ENCODE measurements at regions not wholly inside any gene's neighbourhood (a gene's known extent, or its start where the extent isn't known, plus 50 kb on each side); places are given as distances from the start of the nearest gene placed in this dataset.

DNA sequence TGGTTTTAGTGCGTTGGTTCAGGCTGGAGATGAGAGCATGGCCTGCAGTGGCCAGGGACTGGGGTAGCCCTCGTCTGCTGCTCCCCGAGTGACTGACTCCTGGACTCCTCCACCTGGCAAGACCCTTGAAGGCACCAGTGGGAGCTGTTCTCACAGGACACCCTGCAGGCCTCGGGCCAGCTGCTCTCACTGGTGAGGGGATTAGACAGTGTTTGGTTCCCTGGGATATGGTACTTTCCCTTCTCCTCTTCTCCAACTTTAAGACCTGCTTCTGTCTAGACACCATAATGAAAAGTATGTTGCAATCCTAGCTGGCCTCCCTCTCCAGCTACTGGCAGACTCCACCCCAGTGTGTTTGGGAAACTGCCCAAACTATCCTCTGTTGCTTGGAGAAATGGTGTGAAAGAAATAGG is 168.8 kb upstream of the CADM1 start:
- no peaks in the 10 kb centered on the region for H3K9me3 ChIP-seq (ENCODE audit: control insufficient read depth, insufficient read depth, low read length)
- H3K27ac ChIP-seq (ENCODE audit: low read depth, low read length): no peak overlapping the region
- no peak overlapping the region for H3K4me3 ChIP-seq (ENCODE audit: low read depth, low read length)
- peaks cover 52% of the 10 kb centered on the region for H3K4me1 ChIP-seq (ENCODE audit: control insufficient read depth, insufficient read depth, low read length)
- 75% methylated on average over 3 of the region's 4 CpGs for WGBS (ENCODE audit: insufficient coverage)
- peaks cover 10% of the 10 kb centered on the region for H3K27me3 ChIP-seq (ENCODE audit: control insufficient read depth, insufficient read depth, low read length)
- H3K36me3 ChIP-seq (ENCODE audit: control insufficient read depth, insufficient read depth, low read length): no peaks in the 10 kb centered on the region
- peak in 1 of 6 donors; percentile 71 for DNase-seq (ENCODE audit: low read depth in 4 of 6, low spot score in 6 of 6)

DNA sequence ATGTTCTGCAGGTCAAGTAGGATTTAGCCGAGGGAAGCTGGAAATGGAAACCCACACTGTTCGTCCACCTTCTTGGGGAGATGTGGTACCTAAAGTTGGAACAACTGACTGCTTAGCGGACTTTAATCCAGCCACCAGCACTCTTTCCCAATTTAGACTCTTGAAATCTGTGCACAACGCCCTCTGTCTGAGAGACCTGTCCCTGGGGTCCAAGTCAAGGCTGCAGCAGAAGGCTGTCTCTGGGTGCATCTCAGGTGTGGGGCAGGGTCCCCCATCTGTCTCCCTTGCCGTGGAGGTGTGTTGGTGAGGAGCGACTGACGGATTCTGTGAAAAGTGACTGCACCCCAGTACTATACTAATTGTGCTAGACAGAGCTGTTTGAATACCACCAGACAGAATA is 168.2 kb upstream of the CADM1 start:
- Histone ChIP-seq H3K9me3 (ENCODE audit: control insufficient read depth, insufficient read depth, low read length) (no peaks in the 10 kb centered on the region), H3K27ac (ENCODE audit: low read depth, low read length) (no peak overlapping the region), H3K27me3 (ENCODE audit: control insufficient read depth, insufficient read depth, low read length) (peaks cover 10% of the 10 kb centered on the region), H3K4me1 (ENCODE audit: control insufficient read depth, insufficient read depth, low read length) (peaks cover 48% of the 10 kb centered on the region), H3K36me3 (ENCODE audit: control insufficient read depth, insufficient read depth, low read length) (no peaks in the 10 kb centered on the region), H3K4me3 (ENCODE audit: low read depth, low read length) (no peak overlapping the region)
- 96% methylated on average over 4 of the region's 7 CpGs for WGBS (ENCODE audit: insufficient coverage)
- DNase-seq (ENCODE audit: low read depth in 4 of 6, low spot score in 6 of 6): no peak

DNA sequence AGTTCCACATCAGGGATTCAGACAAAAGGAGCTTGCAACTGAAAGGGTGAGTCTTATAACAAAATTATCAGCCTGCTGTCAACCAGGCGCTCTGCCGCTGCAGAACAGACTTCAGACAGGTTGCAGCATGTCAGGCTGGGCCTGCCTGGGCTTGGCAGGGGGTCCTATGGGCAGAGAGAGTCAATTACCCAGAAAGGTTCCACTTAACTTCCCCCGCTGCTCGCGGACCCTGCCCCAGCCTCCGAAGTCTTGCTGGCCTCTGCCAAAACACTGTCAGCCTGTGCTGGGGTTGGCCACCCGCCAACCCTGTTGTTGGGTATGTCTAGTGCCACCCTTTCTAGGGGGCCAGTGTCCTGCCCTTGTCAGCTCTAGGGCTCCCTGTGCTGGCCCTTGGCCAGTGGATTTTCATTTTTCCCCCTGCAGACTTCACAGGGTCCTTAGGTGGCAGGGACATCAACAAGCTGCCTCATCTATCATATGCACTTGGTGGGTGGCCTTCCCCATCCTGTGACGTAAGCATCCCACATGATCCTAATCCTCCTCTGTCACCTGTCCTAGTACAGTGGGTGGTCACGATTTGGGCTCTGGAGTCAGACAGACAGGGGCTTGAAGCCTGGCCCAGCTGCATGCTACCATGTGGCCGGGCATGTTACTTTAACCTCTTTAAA is 166.5 kb upstream of the CADM1 start:
- no peaks in the 10 kb centered on the region for H3K36me3 ChIP-seq (ENCODE audit: control insufficient read depth, insufficient read depth, low read length)
- peaks cover 44% of the 10 kb centered on the region for H3K4me1 ChIP-seq (ENCODE audit: control insufficient read depth, insufficient read depth, low read length)
- H3K27me3 ChIP-seq (ENCODE audit: control insufficient read depth, insufficient read depth, low read length): peaks cover 8% of the 10 kb centered on the region
- peak in 2 of 6 donors; percentile 52 for DNase-seq (ENCODE audit: low read depth in 4 of 6, low spot score in 6 of 6)
- H3K9me3 ChIP-seq (ENCODE audit: control insufficient read depth, insufficient read depth, low read length): no peaks in the 10 kb centered on the region
- no peak overlapping the region for H3K27ac ChIP-seq (ENCODE audit: low read depth, low read length)
- 29% methylated on average over 8 of the region's 10 CpGs for WGBS (ENCODE audit: insufficient coverage)
- H3K4me3 ChIP-seq (ENCODE audit: low read depth, low read length): no peak overlapping the region

DNA sequence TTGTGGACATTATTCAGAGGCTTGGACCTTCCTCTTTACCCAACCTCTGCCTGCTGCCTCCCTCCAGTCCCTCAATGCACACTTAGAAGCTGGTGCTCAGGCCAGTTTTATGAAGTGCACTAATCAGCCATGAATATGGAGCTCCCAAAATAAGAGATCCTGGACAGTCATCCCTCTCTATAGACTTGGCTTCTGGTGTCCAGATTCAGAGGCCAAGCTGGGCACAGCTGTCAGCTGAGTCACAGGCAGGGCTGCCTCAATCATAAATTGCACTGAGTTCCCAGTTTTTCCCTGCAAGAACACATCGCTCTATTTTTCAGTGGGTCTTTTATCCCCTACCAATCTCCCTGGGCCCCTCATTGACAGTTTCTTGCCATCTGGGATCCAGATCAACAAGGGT is 161.7 kb upstream of the CADM1 start:
- peaks cover 1% of the 10 kb centered on the region for H3K9me3 ChIP-seq (ENCODE audit: control insufficient read depth, insufficient read depth, low read length)
- H3K27ac ChIP-seq (ENCODE audit: low read depth, low read length): no peak overlapping the region
- no peaks in the 10 kb centered on the region for H3K36me3 ChIP-seq (ENCODE audit: control insufficient read depth, insufficient read depth, low read length)
- H3K4me3 ChIP-seq (ENCODE audit: low read depth, low read length): no peak overlapping the region
- WGBS (ENCODE audit: insufficient coverage): 82% methylated on average over 1 of the region's 1 CpG
- DNase-seq (ENCODE audit: low read depth in 4 of 6, low spot score in 6 of 6): no peak
- peaks cover 26% of the 10 kb centered on the region for H3K4me1 ChIP-seq (ENCODE audit: control insufficient read depth, insufficient read depth, low read length)
- peaks cover 21% of the 10 kb centered on the region for H3K27me3 ChIP-seq (ENCODE audit: control insufficient read depth, insufficient read depth, low read length)

DNA sequence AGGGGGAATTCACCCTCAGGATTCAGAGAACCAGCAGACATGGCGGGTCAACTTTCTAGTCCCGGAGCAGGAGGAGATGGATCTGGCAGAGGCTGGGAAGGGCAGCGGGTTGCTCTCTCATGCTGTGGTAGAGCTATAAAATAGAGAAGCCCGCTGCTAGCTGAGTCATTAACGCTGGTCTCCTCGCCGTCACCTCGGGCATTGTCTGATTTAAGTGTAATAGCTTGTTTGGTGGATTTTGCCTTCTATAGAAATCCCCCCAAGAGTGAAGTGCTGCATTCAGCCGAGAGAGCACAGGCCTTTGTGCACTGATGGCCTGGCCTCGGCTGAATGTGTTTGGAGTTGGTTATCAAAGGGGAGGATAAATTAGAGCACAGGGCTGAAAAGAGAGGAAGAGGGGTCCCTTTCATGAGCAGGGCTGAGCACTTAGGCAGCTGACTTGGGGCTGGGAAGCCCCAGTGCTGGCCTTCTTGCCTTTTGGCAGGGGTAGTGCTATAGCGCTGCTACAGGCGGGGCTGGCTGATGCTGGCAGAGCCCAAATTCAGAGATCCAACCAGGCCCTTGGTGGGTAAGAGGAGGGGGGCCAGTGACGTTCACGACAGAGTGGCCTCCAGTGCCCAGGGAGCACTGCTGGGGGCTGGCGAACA is 161.1 kb upstream of the CADM1 start:
- Histone ChIP-seq H3K36me3 (ENCODE audit: control insufficient read depth, insufficient read depth, low read length) (no peaks in the 10 kb centered on the region), H3K4me3 (ENCODE audit: low read depth, low read length) (no peak overlapping the region), H3K4me1 (ENCODE audit: control insufficient read depth, insufficient read depth, low read length) (peaks cover 24% of the 10 kb centered on the region), H3K27ac (ENCODE audit: low read depth, low read length) (no peak overlapping the region), H3K9me3 (ENCODE audit: control insufficient read depth, insufficient read depth, low read length) (peaks cover 1% of the 10 kb centered on the region), H3K27me3 (ENCODE audit: control insufficient read depth, insufficient read depth, low read length) (peaks cover 24% of the 10 kb centered on the region)
- WGBS (ENCODE audit: insufficient coverage): 12% methylated on average over 7 of the region's 15 CpGs
- peak in 4 of 6 donors; percentile 41 to 83 (median 65) for DNase-seq (ENCODE audit: low read depth in 4 of 6, low spot score in 6 of 6)

DNA sequence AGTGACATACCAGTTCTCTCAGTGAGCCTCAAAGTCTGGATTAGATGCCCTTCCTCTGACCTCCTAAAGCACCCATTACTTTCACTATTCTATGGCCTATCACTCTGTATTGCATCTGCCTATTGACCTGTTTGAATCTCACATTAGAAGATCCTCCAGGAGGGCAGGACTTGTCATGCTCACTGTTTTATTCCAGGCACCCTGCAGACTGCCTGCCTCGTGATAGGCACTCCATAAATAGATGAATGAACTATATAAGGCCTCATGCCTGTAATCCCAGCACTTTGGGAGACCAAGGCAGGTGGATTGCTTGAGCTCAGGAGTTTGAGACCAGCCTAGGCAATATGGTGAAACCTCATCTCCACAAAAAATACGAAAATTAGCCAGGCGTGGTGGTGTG is 160.1 kb upstream of the CADM1 start:
- Histone ChIP-seq H3K36me3 (ENCODE audit: control insufficient read depth, insufficient read depth, low read length) (no peaks in the 10 kb centered on the region), H3K4me1 (ENCODE audit: control insufficient read depth, insufficient read depth, low read length) (peaks cover 30% of the 10 kb centered on the region), H3K9me3 (ENCODE audit: control insufficient read depth, insufficient read depth, low read length) (peaks cover 1% of the 10 kb centered on the region), H3K27me3 (ENCODE audit: control insufficient read depth, insufficient read depth, low read length) (peaks cover 31% of the 10 kb centered on the region), H3K4me3 (ENCODE audit: low read depth, low read length) (no peak overlapping the region), H3K27ac (ENCODE audit: low read depth, low read length) (no peak overlapping the region)
- DNase-seq (ENCODE audit: low read depth in 4 of 6, low spot score in 6 of 6): no peak
- 80% methylated on average over 1 of the region's 3 CpGs for WGBS (ENCODE audit: insufficient coverage)

DNA sequence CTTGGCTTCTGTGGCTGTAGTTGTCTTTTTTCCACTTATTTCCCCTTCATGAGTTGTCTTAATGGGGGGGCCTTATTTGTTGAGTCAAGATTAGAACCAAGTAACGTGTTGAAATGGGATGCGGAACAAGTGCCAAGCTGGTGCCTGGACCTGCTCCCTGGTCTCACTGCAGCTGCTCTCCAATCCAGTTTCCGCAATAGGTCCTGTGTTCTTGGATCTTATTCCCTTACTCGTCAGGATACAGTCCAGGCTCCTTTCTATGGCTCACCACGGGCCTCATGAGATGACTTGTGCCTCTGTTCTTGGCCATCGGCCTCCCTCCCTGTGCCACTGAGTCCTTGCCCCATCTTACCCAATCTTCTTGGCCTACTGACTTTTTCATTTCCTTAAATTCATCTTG is 159.6 kb upstream of the CADM1 start:
- no peak overlapping the region for H3K4me3 ChIP-seq (ENCODE audit: low read depth, low read length)
- H3K27ac ChIP-seq (ENCODE audit: low read depth, low read length): no peak overlapping the region
- peaks cover 36% of the 10 kb centered on the region for H3K27me3 ChIP-seq (ENCODE audit: control insufficient read depth, insufficient read depth, low read length)
- 65% methylated on average over 6 of the region's 6 CpGs for WGBS (ENCODE audit: insufficient coverage)
- peak in 1 of 6 donors; percentile 34 for DNase-seq (ENCODE audit: low read depth in 4 of 6, low spot score in 6 of 6)
- H3K4me1 ChIP-seq (ENCODE audit: control insufficient read depth, insufficient read depth, low read length): peaks cover 35% of the 10 kb centered on the region
- peaks cover 1% of the 10 kb centered on the region for H3K9me3 ChIP-seq (ENCODE audit: control insufficient read depth, insufficient read depth, low read length)
- no peaks in the 10 kb centered on the region for H3K36me3 ChIP-seq (ENCODE audit: control insufficient read depth, insufficient read depth, low read length)

DNA sequence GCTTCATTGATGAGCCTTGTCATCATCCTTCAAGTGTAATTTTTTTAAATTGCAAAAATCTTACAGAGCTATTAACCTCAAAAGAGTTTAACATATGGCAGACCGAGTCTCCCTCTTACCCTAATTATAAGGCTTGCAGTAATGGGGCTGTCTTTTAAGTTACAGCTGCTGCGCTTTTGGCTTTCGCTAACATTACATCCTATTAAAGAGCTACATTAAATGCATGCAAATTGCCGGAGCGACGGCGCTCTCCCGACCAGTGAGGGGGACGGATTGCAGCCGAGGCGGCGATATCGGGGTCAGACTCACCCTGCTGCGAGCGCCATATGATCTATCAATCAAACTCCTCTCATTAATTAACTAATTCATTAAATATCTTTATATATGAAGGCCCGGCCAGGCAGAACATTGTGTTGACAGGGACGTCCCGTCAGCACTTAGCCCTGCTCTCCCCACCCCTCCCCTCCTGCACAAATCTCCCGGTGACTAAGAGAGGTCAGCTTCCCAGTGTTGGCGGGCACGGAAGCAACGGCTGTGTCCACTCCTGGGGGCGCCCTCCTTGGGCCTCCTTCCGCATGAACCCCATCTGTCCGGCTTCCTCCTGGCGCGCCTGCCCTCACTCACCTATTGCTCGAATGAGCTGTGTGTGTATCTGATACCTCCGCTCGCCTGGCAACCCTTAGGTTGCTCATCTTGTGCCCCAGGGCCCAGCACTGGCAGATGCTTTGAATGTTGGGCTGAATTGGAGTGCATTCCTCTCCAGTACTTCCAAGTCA is 156.0 kb upstream of the CADM1 start:
- Histone ChIP-seq H3K4me1 (ENCODE audit: control insufficient read depth, insufficient read depth, low read length) (peaks cover 26% of the 10 kb centered on the region), H3K9me3 (ENCODE audit: control insufficient read depth, insufficient read depth, low read length) (peaks cover 1% of the 10 kb centered on the region), H3K27me3 (ENCODE audit: control insufficient read depth, insufficient read depth, low read length) (peaks cover 52% of the 10 kb centered on the region), H3K4me3 (ENCODE audit: low read depth, low read length) (no peak overlapping the region), H3K36me3 (ENCODE audit: control insufficient read depth, insufficient read depth, low read length) (no peaks in the 10 kb centered on the region), H3K27ac (ENCODE audit: low read depth, low read length) (no peak overlapping the region)
- WGBS (ENCODE audit: insufficient coverage): 9% methylated on average over 6 of the region's 30 CpGs
- DNase-seq (ENCODE audit: low read depth in 4 of 6, low spot score in 6 of 6): peak in 2 of 6 donors; percentile 67 to 88

DNA sequence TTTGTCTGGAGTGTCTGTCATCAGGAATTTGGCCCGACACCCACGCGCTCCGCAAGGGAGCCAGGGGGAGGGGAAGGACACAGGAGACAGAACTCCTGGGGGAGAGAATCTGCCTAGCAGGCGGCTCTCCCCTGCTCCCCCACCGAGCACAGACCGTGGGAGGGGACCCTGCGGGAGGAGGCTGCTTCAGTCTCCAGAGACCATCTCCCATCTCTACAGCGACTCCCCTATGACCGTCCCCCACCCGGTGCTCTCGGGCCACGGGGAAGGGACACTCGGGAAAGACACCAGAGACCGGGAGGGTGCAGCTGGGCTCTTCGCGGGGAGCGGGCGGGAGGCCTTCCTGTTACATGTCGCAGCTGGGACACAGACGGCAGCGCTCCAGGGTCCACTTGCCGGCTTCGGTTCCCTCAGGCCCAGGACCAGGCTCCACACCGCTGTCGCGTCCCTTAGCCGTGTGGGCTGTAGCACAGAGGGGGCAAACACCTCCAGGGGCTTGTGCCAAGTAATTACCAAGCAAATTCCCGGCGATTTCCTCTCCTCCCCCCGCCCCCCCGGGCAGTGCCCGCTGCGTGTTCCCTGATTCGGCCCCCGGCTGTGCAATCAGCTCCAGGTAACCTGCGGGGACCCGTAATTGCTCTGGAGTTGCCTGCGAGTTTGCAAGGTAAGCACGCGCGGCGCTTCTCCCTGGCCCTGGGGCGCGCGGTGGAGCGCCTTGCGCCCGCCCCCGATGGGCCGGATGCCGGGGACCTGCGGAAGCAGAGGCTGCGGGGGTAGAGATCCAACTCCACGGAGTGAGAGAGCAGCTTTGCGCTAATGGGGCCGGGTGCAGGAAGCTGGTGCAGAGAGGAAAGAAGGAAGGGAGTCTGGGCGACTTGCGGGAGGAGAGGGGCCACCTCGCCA is 155.1 kb upstream of the CADM1 start:
- DNase-seq (ENCODE audit: low read depth in 4 of 6, low spot score in 6 of 6): peak in 2 of 6 donors; percentile 65 to 68

More for the DNA sequence above, 155.1 kb upstream of the CADM1 start:
- Histone ChIP-seq H3K9me3 (ENCODE audit: control insufficient read depth, insufficient read depth, low read length) (peaks cover 1% of the 10 kb centered on the region), H3K36me3 (ENCODE audit: control insufficient read depth, insufficient read depth, low read length) (no peaks in the 10 kb centered on the region), H3K4me3 (ENCODE audit: low read depth, low read length) (peak overlapping the region; percentile 39), H3K27ac (ENCODE audit: low read depth, low read length) (no peak overlapping the region), H3K4me1 (ENCODE audit: control insufficient read depth, insufficient read depth, low read length) (peaks cover 23% of the 10 kb centered on the region), H3K27me3 (ENCODE audit: control insufficient read depth, insufficient read depth, low read length) (peaks cover 54% of the 10 kb centered on the region)
- WGBS (ENCODE audit: insufficient coverage): 2% methylated on average over 54 of the region's 60 CpGs
